HG03378 (cell line): ENCODE measurements at regions not wholly inside any gene's neighbourhood (a gene's known extent, or its start where the extent isn't known, plus 50 kb on each side); places are given as distances from the start of the nearest gene placed in this dataset.

Source experiments
- ATAC-seq: cut with Tn5 transposase; IDR thresholded peaks from one replicate; pipeline ENCODE4 v1.9.1; 2021; ENCODE audit warnings: mild to moderate bottlenecking, moderate library complexity; ENCODE audit not compliant: unreplicated experiment

DNA sequence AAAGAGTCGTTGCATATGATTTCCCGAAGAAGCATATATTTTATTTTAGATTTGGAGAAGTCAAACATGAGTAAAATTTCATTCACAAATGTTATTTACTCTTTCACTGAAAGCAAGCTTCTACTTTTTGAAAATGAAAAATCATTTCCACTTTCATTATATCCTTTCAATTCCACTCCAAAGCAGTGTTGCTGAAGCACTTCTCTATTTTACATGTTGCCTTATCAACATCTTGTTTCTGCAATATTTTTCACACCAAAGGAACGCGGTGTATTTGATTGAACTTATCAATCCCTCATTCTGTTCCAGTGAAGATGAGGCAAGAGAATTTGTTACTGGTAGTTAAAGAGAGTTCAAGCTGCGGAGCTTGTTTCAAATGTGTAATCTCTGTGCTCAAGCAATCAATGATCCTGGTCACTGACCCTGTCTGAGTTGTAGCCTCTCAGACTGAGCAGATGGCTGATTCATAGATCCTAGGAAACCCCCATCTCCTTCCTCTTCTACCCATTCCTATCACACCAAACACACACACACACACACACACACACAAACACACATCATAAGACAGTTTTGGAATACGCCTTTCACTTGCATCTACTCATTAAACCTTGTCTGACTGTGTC lies 236.2 kb upstream of the FLRT2 start:
- no peak for ATAC-seq

GRCh38 chr14:85295318-85295717 lies 234.6 kb upstream of the FLRT2 start:
- no peak for ATAC-seq

DNA sequence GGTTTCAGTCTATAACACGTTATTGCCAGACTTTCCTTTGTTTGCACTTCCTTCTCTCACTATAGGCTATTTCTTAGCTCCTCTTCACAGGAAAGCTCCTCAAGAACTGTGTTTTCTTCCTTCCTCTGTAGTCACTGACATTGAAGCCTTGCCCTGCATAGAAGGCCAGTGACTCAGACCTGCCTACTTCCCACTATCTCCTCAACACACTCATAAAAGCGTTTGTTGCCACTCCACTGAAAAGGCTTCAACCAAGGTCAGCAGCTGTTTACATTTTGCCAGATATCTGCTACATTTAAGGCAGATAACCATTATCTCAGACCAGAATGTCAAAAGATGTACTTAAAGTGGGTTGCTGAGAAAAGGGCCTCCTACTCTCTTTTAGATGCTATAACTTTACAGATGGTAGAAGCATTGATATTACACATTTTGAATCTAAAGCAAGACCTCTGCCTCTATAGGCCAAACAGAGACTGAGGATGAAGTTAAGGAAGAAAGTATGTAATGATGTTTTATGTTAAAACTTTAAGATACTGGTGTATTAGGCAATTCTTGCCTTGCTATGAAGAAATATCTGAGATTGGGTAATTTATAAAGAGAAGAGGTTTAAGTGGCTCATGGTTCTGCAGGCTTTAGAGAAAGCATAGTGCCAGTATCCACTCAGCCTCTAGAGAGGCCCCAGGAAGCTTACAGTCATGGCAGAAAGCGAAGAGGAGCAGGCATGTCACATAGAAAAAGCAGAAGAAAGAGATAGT lies 233.3 kb upstream of the FLRT2 start:
- no peak for ATAC-seq

DNA sequence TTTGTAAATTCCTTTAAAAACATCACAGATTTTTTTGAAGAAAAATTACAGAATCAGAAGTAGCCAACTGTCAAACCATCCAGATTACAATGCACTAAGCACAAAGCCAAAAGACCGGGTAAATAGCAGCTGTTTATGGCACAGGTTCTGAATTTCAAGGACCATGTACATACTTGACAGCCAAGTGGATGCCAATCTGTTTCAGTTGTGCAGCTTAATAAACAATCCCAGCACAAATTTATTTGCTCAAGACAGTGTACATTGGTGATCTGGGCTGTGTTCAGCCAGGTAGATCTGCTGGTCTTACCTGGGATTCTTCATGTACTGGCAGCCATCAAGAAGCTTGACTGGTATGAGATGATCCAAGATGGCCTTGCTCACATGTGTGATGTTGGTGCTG lies 229.8 kb upstream of the FLRT2 start:
- no peak for ATAC-seq

- no peak for ATAC-seq
Measured at GRCh38 chr14:85301506-85301905, 228.4 kb upstream of the FLRT2 start.

DNA sequence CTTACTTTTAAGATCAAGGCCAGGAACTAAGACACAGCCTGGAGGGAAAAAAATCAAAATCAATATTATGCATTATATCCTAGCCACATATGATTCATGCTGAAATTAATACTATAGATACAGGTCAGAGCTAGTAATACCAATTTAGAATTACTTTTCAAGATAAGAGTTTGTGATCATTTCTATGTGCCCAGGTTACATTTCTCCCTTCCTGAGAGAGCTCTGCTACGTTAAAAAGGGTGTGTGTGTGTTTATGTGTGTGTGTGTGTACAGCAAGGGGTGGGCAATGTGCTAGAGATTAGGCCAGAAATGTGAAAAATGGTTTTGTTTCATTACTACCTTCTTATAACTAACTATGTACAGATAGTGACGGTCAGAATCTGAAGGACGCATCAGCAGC lies 223.9 kb upstream of the FLRT2 start:
- ATAC-seq = no peak

DNA sequence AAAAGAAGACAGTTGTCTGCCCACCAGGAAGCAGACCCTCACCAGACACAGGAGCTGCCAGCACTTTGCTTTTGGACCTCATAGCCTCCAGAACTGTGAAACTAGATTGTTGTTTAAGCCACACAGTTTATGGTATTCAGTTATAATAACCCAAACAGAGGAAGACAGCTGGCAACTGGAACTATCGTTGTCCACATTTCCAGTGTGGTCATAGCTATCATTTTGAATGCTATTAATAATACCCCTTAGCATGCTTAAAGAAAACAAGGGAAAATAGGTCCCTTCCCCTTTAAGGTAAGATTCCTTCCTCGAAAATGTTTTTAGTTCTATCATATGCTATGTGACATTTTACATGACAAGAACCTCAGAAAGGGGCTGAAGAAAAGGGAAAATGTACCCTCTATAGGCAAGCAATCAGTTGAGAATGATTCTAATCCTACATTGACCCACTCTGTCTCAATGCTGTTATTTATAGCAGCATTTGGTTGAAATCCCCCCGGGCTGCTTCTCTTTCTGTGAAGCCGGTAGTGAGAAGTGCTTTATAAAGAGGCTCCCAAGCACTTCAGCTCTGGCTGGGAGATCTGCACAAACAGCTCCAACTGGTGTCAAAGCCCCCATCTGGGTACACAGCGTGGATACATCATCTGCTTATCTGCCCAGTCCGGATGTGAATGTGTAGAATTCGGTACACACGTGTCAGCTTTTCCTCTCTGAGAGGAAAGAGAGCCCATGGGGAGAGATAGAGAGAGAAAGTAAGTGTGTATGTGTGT lies 221.2 kb upstream of the FLRT2 start:
- no peak for ATAC-seq

GRCh38 chr14:85310491-85311272 lies 219.3 kb upstream of the FLRT2 start:
- ATAC-seq = no peak

DNA sequence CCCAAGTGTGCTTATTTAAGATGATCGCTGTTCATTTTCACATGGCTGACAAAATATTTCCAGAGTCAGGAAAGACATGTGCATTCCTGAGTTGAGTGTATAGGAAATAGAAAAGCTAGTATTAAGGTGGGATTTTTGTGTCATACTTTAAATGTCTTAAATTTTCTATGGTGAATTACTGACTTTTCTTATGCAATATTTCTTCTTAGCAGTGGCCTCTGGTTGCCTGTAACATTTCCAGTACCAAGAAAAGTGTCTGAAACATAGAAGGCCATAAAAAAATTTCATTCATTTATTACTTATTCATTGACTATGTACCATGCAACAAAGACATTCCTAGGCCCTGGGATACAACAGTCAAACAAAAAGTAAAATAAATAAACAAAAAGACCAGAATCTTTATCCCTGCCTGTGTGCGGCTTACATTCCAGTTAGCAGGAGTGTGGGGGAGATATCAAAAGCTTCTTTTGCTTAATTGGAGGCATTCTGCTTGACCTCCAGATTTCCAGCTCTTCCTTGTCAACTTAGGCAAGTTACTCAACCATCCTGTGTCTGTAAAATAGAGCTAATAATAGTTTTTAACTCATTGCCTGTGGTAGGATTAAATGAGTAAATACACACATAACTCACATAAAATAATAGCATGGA lies 216.3 kb upstream of the FLRT2 start:
- ATAC-seq = no peak

GRCh38 chr14:85315290-85315689 lies 214.7 kb upstream of the FLRT2 start:
- no peak for ATAC-seq

GRCh38 chr14:85315733-85316290 lies 214.1 kb upstream of the FLRT2 start:
- ATAC-seq = no peak

DNA sequence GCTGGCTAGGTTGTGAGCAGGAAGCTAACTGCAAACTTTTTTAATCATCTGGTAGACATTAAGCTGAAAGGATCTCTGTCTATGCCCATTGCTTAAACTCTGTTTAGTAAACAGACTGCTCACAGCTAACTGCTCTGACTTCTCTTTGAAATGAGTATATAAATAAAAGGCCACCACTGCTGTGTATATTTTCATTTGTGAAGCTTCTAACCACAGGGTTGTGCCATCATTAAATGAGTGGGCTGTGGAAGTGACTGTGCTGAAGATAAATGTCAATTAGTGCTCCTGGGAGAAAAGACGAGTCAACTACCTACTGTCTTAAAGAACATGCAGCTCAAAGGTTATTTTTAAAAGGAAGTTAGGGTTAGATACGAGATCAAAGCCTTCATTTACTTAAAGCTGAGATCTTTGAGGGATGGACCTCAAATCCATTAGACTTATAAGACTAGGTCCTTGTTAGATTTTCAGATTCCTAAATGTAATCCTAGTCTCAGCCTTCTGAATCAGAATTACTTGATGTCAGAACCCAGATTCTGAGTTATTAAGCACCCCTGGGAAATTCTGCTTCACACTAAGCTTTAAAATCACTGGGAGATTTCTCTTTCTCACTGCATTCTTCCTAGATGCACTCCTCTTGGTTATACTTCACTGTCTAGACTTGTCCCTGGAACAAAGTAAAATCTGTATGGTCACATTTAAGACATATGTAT lies 213.1 kb upstream of the FLRT2 start:
- ATAC-seq = no peak

- ATAC-seq = no peak
Measured at GRCh38 chr14:85317491-85318021, 212.4 kb upstream of the FLRT2 start.

GRCh38 chr14:85319101-85319500 lies 210.8 kb upstream of the FLRT2 start:
- no peak for ATAC-seq

DNA sequence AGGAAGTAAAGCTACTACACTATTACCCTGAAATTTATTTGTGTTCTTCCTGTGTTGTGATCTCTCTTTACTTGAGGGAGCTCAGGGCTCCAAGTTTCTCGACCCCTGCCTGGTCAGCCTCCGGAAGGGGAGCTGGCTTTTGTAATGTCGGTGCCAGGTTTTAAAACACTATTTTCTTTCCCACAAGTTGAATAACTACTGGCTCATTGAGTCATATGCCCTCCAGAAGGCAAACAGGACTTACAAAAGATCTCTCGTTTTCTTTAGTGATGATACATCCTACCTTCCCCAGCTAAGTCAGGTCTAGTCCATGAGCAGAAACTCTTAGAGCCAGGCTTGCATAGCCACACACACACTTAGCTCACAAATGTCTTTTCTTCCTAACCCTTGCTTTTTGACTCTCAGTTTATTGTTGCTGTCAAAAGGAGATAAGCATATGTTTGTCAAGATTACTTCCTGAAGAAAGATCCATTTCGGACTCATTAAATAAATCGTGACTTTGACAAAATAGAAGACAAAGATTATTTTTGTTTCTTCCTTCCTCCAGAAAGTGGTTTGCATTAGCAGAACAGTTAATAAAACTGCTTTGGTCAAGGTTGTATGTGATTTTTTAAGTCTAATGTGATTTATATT lies 209.8 kb upstream of the FLRT2 start:
- ATAC-seq = no peak

GRCh38 chr14:85325134-85326017 lies 204.6 kb upstream of the FLRT2 start:
- ATAC-seq = no peak

GRCh38 chr14:85332401-85332800 lies 197.5 kb upstream of the FLRT2 start:
- ATAC-seq = no peak

DNA sequence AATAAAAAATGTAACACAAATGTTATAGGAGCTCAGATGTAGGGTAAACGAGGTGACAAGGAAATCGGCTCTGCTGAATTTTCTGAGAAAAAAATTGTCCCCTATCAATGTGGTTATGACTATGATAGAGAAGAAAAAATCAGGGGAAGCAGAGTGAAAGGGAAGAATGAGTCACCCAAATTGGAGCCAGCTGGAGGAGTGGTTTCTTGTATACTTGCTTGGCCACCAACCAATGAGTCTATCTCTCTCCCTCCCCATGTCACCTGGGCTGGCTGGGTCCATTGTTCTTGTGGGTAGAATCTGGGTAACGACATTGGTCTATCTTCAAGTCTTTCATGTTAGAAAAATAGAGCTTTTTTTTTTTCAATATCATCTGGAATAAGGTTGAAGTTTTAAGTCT lies 196.6 kb upstream of the FLRT2 start:
- no peak for ATAC-seq
